A673 (cell line): ENCODE measurements at regions not wholly inside any gene's neighbourhood (a gene's known extent, or its start where the extent isn't known, plus 50 kb on each side); places are given as distances from the start of the nearest gene placed in this dataset.

ENCODE experiments used
- BruUV-seq: library from RNA; stranded (reverse); fragments of 400-500 nt; replicated peaks from 2 replicates; lab custom pipeline; 2021; lab: Mats Ljungman, UMichigan
- CTCF ChIA-PET: fragments of 300-600 bp; sonication (Branson Sonifier 250); formaldehyde crosslinking; loops from one replicate; lab custom pipeline; 2022; ENCODE audit warnings: antibody characterized with exemption; lab: Charles Lee
- POLR2A ChIA-PET: fragments of 300-600 bp; sonication (Branson Sonifier 250); formaldehyde crosslinking; loops from one replicate; lab custom pipeline; 2022; ENCODE audit warnings: antibody characterized with exemption; ENCODE audit not compliant: low non-redundant PET; lab: Charles Lee
- DNase-seq: peaks from one replicate; pipeline ENCODE4 v3.0.0-alpha.2; 2015; ENCODE audit warnings: low spot score
- H3K27ac ChIP-seq: fragments of 200-600 bp; sonication (generic); 2 replicates; pipeline ENCODE4 v1.5.1; 2016; ENCODE audit warnings: mixed run types, low read depth, mild to moderate bottlenecking, mixed read lengths, antibody characterized with exemption, low read length; ENCODE audit not compliant: poor library complexity, severe bottlenecking
- H3K27me3 ChIP-seq: fragments of 200-600 bp; sonication (generic); replicated peaks from 2 replicates; pipeline ENCODE4 v1.6.1; 2017; ENCODE audit warnings: mixed run types, low read depth, mild to moderate bottlenecking, mixed read lengths, antibody characterized with exemption, low read length; ENCODE audit not compliant: insufficient read depth, poor library complexity
- H3K36me3 ChIP-seq: fragments of 200-600 bp; sonication (generic); 2 replicates; pipeline ENCODE4 v1.6.1; 2016; ENCODE audit warnings: mixed run types, mild to moderate bottlenecking, mixed read lengths, antibody characterized with exemption, low read length; ENCODE audit not compliant: insufficient read depth, poor library complexity, severe bottlenecking
- H3K4me1 ChIP-seq: fragments of 200-600 bp; sonication (generic); 2 replicates; pipeline ENCODE4 v1.6.1; 2017; ENCODE audit warnings: mixed run types, mild to moderate bottlenecking, mixed read lengths, antibody characterized with exemption, low read length; ENCODE audit not compliant: insufficient read depth, poor library complexity, severe bottlenecking
- H3K4me3 ChIP-seq: fragments of 200-600 bp; sonication (generic); 2 replicates; pipeline ENCODE4 v1.5.1; 2016; ENCODE audit warnings: low read depth, mixed run types, mild to moderate bottlenecking, mixed read lengths, low read length; ENCODE audit not compliant: poor library complexity, severe bottlenecking
- H3K9me3 ChIP-seq: fragments of 200-600 bp; sonication (generic); 2 replicates; pipeline ENCODE4 v1.6.1; 2016; ENCODE audit warnings: mixed run types, low read depth, mild to moderate bottlenecking, mixed read lengths, antibody characterized with exemption, low read length; ENCODE audit not compliant: poor library complexity, severe bottlenecking
- CTCF ChIP-seq: fragments of 300-800, 200-600 bp; sonication (generic); conservative IDR thresholded peaks from 2 replicates; pipeline ENCODE4 v1.5.1; 2017; ENCODE audit warnings: low read depth, mild to moderate bottlenecking, antibody characterized with exemption, low read length, moderate library complexity, mixed read lengths
- EZH2 ChIP-seq: fragments of 200-600 bp; sonication (generic); IDR thresholded peaks from 2 replicates; pipeline ENCODE4 v1.6.1; 2017; ENCODE audit warnings: borderline replicate concordance, low read depth, mild to moderate bottlenecking, mixed read lengths, antibody characterized with exemption, low read length; ENCODE audit not compliant: poor library complexity, severe bottlenecking
- intact Hi-C: fragments of 100-400 bp; cut with micrococcal nuclease; formaldehyde crosslinking; loops from one replicate; pipeline ENCODE4 v1.10.0; 2022; ENCODE audit not compliant: unreplicated experiment

GRCh38 chr20:56194042-56194441 is 54.5 kb upstream of the MC3R start:
- TF ChIP-seq EZH2 (no peak), CTCF (no peak)
- Histone ChIP-seq H3K36me3 (no peaks in the 10 kb centered on the region), H3K4me3 (no peak overlapping the region), H3K27ac (no peak overlapping the region), H3K27me3 (no peaks in the 10 kb centered on the region), H3K4me1 (no peaks in the 10 kb centered on the region), H3K9me3 (no peaks in the 10 kb centered on the region)
- CTCF ChIA-PET: no interaction called here
- no peak for DNase-seq
- no TSS peak for BruUV-seq
- POLR2A ChIA-PET: no interaction called here
- intact Hi-C loops: no loop called here

GRCh38 chr20:56195946-56196345 is 52.6 kb upstream of the MC3R start:
- POLR2A ChIA-PET: no interaction called here
- no peak overlapping the region for H3K4me3 ChIP-seq
- peak; percentile 1 for DNase-seq
- H3K9me3 ChIP-seq: peaks cover 15% of the 10 kb centered on the region
- CTCF ChIA-PET: no interaction called here
- H3K4me1 ChIP-seq: no peaks in the 10 kb centered on the region
- H3K27ac ChIP-seq: no peak overlapping the region
- TF ChIP-seq EZH2 (no peak), CTCF (no peak)
- intact Hi-C loops: no loop called here
- H3K27me3 ChIP-seq: no peaks in the 10 kb centered on the region
- no TSS peak for BruUV-seq
- H3K36me3 ChIP-seq: no peaks in the 10 kb centered on the region
